Tibial nerve (tissue), 4 donors: ENCODE measurements at regions not wholly inside any gene's neighbourhood (a gene's known extent, or its start where the extent isn't known, plus 50 kb on each side); places are given as distances from the start of the nearest gene placed in this dataset.

Experiments
- EP300 ChIP-seq, 2 donors: sonication (generic); formaldehyde crosslinking; IDR thresholded peaks; one replicate each; pipeline ENCODE4 v1.6.1; 2017; ENCODE audit warnings: antibody characterized with exemption in 2 of 2, mild to moderate bottlenecking in 1 of 2
- POLR2A ChIP-seq, 2 donors: fragments of 450-650 bp; IDR thresholded peaks; one replicate each; pipeline ENCODE4 v1.6.1; 2017; ENCODE audit warnings: antibody characterized with exemption in 2 of 2, mild to moderate bottlenecking in 2 of 2, moderate library complexity in 2 of 2
- TF ChIP-seq, protein P1 (sequence below), 5 experiments: fragments of 200-600 bp in 3 of 5; fragments of 450-650 bp in 2 of 5; sonication (generic) in 3 of 5; IDR thresholded peaks; one replicate each; pipeline ENCODE4 v1.5.1; 2016 to 2019; ENCODE audit warnings: antibody characterized with exemption in 5 of 5, mild to moderate bottlenecking in 3 of 5, moderate library complexity in 2 of 5

DNA sequence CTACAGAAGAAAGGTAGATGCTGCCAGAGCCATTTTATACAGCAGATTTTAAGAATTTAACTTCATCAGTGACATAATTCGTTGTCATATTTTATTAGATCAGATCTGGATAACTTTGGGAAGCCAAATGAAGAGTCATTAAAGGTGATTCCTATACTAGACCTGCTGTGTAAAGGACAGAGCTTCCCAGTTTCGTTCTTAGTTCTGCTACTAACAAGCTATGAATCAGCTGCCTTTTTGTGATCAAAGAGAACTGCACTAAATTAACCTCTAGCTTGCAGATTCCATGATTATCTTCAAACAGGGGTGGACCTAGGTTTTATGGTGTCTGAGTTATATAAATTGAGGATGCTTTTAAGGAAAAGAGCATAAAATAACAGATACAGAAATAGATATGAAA lies 926.5 kb upstream of the ACVR2A start:
- TF ChIP-seq, protein P1, sequence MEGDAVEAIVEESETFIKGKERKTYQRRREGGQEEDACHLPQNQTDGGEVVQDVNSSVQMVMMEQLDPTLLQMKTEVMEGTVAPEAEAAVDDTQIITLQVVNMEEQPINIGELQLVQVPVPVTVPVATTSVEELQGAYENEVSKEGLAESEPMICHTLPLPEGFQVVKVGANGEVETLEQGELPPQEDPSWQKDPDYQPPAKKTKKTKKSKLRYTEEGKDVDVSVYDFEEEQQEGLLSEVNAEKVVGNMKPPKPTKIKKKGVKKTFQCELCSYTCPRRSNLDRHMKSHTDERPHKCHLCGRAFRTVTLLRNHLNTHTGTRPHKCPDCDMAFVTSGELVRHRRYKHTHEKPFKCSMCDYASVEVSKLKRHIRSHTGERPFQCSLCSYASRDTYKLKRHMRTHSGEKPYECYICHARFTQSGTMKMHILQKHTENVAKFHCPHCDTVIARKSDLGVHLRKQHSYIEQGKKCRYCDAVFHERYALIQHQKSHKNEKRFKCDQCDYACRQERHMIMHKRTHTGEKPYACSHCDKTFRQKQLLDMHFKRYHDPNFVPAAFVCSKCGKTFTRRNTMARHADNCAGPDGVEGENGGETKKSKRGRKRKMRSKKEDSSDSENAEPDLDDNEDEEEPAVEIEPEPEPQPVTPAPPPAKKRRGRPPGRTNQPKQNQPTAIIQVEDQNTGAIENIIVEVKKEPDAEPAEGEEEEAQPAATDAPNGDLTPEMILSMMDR (IDR thresholded peaks at IDR 0.05), result no peak
- TF ChIP-seq EP300 (IDR thresholded peaks at IDR 0.05) (no peak), POLR2A (IDR thresholded peaks at IDR 0.05) (no peak)
